Muscle of back (tissue), 3 donors: ENCODE measurements at regions not wholly inside any gene's neighbourhood (a gene's known extent, or its start where the extent isn't known, plus 50 kb on each side); places are given as distances from the start of the nearest gene placed in this dataset.
"Not testable (repeated sequence)": the region's sequence is repeated elsewhere in the genome, so short reads cannot be mapped to it uniquely, and the experiment has no call there.

Experiments used
- DNase-seq, 3 donors: peaks; one replicate each; pipeline versions ENCODE4 v3.0.0 to v3.0.0-alpha.2; 2013

DNA sequence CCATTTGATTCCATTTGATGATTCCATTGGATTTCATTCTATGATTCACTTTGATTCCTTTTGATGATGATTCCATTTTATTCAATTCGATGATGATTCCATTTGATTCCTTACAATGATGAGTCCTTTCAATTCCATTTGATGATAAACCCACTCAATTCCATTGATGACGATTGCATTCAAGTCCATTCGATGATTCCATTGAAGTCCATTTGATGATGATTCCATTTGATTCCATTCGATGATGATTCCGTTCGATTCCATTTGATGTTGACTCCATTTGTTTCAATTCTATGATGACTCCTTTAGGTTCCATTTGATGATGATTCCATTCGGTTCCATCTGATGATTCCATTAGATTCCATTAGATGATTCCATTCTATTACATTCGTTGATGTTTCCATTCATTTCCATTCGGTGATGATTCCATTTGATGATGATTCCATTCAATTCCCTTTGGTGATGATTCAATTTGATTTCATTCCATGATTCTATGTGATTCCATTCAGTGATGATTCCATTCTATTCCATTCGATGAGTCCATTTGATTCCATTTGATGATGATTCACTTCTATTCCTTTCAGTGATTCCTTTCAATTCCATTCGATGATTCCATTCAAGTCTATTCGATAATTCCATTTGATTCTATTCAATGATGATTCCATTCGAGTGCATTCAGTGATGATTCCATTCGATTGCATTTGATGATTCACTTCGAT, 1106.0 kb downstream of the RPIA start:
- DNase-seq = no peak

DNA sequence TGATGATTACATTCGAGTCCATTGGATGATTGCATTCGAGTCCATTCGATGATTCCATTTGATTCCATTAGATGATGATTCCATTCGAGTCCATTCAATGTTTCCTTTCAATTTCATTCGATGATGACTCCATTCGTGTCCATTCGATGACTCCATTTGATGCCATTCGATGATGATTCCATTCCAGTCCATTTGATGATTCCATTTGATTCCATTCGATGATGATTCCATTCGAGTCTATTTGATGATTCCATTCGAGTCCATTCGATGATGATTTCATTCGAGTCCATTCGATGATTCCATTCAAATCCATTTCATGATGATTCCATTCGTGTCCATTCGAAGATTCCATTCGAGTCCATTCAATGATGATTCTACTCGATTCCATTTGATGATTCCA, 1109.7 kb downstream of the RPIA start:
- not testable (repeated sequence) for DNase-seq

DNA sequence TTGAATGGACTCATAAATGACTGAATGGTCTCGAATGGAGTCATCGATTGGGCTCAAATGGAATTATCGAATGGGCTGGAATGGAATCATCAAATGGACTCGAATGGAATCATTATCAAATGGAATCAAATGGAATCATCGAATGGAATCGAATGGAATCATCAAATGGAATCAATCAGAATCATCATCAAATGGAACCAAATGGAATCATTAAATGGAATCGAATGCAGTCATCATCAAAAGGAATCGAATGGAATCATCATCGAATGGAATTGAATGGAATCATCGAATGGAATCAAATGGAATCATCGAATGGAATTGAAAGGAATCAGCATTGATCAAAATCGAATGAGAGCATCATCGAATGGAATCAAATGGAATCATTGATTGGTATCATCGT, 1114.9 kb downstream of the RPIA start:
- DNase-seq = not testable (repeated sequence)

DNA sequence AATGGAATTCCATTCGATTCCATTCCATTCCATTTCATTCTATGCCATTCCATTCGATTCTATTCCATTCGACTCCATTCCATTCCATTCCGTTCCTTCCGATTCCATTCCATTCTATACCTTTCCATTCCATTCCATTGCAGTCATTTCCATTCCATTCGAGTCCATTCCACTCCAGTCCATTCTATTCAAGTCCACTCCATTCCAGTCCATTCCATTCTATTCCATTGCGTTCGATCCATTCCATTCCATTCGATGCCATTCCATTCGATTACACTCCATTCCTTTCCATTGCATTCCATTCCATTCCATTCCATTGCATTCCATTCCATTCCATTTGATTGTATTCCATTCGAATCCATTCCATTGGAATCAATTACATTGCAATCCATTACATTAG, 1119.8 kb downstream of the RPIA start:
- no peak for DNase-seq

DNA sequence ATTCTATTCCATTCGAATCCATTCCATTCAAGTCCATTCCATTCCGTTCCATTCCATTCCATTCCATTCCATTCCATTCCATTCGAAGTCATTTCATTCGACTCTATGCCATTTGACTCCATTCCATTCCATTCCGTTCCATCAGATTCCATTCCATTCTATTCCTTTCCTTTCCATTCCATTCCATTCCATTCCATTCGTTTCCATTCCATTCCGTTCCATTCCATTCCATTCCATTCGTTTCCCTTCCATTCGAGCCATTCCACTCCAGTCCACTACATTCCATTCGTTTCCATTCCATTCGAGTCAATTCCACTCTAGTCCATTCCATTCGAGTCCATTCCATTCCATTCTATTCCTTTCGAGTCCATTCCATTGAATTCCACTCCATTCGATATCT, 1120.4 kb downstream of the RPIA start:
- not testable (repeated sequence) for DNase-seq

DNA sequence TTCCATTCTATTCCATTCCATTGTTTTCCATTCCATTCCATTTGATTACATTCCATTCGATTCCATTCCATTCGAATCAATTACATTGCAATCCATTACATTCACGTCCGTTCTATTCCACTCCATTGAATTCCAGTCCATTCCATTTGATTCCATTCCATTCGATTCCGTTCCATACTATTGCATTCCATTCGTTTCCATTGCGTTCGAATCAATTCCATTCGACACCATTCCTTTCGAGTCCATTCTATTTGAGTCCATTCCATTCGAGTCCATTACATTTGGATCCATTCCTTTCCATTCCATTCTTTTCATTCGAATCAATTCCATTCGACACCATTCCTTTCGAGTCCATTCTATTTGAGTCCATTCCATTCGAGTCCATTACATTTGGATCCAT, 1122.9 kb downstream of the RPIA start:
- DNase-seq = not testable (repeated sequence)

DNA sequence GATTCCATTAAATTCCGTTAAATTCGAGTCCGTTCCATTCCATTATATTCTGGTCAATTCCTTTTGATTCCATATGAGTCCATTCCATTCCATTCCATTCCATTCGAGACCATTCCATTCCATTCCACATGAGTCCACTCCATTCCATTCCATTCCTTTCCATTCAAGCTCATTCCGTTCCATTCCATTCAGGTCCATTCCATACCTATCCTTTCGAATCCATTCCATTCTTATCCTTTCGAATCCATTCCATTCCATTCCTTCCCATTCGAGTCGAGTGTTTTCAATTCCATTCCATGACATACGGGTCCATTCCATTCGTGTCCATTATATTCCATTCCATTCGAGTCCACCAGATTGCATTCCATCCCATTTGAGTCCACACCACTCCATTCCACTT, 1127.4 kb downstream of the RPIA start:
- DNase-seq = no peak

DNA sequence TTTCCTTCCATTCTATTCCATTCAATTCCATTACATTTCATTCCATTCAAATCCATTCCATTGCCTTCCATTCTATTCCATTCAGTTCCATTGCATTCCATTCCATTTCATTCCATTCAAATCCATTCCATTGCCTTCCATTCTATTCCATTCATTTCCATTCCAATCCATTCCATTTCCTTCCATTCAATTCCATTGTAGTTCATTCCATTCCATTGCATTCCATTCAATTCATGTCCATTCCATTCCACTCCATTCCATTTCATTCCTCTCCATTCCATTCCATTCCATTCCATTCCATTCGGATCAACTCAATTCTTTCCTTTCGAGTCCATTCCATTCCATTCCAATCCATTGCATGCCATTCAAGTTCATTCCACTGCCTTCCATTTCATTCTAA, 1128.3 kb downstream of the RPIA start:
- DNase-seq = no peak

DNA sequence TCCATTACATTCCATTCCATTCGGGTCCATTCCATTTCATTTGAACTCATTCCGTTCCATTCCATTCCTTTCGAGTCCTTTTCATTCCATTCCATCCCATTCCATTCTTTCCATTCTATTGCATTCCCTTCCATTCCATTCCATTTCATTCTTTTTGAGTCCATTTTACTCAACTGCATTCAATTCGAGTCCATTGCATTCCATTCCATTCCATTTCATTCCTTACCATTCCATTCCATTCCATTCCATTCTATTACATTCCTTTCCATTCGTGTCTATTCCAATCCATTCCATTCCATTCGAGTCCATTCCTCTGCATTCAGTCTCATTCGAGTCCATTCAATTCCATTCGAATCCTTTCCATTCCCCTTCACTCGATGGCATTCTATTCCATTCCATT, 1128.8 kb downstream of the RPIA start:
- no peak for DNase-seq

DNA sequence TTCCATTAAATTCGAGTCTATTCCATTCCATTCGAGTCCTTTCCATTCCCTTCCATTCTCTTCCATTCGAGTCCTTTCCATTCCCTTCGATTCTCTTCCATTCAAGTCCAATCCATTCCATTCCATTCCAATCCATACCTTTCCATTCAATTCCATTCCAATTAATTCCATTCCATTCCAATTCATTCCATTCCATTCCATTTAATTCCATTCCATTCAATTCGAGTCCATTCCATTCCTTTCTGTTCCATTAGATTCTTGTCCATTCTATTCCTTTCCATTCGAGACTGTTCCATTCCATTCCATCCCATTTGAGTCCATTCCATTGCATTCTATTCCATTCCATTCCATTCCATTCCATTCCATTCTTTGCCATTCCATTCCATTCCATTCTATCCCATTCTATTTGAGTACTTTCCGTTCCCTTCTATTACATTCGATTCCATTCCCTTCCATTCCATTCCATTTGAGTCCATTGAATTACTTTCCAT, 1130.0 kb downstream of the RPIA start:
- no peak for DNase-seq

DNA sequence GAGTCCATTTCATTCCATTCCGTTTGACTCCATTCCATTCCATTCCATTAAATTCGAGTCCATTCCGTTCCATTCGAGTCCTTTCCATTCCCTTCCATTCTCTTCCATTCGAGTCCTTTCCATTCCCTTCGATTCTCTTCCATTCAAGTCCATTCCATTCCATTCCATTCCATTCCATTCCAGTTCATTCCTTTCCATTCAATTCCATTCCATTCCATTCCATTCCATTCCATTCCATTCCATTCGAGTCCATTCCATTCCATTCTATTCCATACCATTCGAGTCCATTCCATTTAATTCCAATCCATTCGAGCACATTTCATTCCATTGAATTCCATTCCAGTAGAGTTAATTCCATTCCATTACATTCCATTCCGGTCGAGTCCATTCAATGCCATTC, 1130.9 kb downstream of the RPIA start:
- DNase-seq = not testable (repeated sequence)

DNA sequence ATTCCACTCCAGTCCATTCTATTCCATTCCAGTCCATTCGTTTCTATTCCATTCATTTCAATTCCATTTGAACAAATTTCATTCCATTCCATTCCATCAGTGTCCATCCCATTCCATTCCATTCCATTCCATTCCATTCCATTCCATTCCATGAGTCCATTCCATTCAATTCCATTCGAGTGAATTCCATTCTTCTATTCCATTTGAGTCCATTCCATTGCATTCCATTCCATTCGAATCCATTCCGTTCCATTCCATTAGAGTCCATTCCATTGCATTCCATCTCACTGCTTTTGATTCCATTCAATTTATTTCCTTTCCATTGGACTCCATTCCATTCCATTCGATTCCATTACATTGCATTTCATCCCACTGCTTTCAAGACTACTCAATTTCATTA, 1132.1 kb downstream of the RPIA start:
- no peak for DNase-seq

DNA sequence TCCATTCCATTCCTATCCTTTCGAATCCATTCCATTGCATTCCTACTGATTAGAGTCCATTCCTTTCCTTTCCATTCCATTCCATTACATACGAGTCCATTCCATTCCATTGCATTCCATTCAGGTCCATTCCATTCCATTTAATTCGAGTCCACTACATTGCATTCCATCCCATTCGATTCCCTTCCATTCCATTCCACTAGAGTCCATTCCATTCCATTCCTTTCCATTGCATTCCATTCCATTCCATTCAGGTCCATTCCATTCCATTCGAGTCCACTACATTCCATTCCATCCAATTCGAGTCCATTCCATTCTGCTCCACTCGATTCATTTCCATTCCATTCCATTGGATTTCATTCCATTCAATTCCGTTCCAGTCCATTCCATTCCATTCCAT, 1133.6 kb downstream of the RPIA start:
- DNase-seq = no peak

DNA sequence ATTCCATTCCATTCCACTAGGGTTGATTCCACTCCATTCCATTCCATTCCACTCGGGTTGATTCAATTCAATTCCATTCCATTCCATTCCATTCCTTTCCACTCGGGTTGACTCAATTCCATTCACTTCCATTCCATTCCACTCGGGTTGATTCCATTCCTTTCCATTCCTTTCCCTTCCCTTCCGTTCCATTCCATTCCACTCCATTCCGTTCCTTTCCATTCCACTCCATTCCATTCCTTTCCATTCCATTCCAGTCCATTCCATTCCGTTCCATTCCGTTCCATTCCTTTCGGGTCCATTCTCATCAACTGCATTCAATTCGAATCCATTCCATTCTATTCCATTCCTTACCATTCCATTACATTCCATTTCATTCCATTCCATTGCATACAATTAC, 1135.3 kb downstream of the RPIA start:
- not testable (repeated sequence) for DNase-seq

DNA sequence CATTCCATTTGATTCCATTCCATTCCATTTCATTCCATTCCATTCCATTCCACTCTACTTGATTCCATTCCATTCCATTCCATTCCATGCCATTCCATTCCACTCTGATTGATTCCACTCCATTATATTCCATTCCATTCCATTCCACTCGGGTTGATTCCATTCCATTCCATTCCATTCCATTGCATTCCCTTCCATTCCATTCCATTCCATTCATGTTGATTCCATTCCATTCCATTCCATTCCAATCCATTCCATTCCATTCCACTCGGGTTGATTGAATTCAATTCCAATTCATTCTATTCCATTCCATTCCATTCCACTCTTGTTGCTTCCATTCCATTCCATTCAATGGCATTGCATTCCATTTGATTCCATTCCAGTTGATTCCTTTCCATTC, 1136.4 kb downstream of the RPIA start:
- not testable (repeated sequence) for DNase-seq

DNA sequence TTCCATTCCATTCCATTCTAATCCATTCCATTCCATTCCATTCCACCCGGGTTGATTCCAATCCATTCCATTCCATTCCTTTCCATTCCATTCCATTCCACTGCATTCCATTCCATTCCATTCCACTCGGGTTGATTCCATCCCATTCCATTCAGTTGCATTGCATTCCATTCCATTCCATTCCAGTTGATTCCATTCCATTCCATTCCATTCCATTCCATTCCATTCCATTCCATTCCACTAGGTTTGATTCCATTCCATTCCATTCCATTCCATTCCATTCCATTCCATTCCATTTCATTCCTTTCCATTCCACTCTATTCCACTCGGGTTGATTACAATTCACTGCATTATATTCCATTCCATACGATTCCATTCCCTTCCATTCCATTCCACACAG, 1136.9 kb downstream of the RPIA start:
- DNase-seq = not testable (repeated sequence)

DNA sequence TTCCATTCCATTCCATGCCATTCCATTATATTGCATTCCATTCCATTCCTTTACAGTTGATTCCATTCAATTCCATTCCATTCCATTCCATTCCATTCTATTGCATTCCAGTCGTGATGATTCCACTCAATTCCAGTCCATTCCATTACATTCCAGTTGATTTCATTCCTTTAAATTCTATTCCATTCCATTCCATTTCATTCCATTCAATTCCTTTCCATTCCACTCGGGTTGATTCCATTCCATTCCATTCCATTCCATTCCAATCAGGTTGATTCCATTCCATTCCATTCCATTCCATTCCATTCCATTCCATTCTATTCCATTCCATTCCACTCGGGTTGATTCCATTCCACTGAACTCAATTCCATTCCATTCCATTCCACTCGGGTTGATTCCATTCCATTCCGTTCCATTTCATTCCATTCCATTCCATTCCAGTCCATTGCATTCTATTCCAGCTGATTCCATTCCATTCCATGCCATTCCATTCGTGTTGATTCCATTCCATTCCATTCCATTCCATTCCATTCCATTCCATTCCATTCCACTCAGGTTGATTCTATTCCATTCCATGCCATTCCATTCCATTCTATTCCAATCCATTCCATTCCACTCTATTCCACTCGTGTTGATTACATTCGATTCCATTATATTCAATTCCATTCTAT, 1137.6 kb downstream of the RPIA start:
- not testable (repeated sequence) for DNase-seq

DNA sequence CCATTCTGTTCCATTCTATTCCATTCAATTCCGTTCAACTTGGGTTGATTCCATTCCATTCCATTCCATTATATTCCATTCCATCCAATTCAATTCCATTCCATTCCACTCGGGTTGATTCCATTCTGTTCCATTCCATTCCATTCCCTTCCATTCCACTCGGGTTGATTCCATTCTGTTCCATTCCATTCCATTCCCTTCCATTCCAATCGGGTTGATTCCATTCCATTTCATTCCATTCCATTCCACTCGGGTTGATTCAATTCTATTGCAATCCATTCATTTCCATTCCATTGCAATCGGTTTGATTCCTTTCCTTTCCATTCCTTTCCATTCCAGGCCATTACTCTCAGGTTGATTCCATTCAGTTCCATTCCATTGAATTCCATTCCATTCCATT, 1138.4 kb downstream of the RPIA start:
- DNase-seq = no peak

DNA sequence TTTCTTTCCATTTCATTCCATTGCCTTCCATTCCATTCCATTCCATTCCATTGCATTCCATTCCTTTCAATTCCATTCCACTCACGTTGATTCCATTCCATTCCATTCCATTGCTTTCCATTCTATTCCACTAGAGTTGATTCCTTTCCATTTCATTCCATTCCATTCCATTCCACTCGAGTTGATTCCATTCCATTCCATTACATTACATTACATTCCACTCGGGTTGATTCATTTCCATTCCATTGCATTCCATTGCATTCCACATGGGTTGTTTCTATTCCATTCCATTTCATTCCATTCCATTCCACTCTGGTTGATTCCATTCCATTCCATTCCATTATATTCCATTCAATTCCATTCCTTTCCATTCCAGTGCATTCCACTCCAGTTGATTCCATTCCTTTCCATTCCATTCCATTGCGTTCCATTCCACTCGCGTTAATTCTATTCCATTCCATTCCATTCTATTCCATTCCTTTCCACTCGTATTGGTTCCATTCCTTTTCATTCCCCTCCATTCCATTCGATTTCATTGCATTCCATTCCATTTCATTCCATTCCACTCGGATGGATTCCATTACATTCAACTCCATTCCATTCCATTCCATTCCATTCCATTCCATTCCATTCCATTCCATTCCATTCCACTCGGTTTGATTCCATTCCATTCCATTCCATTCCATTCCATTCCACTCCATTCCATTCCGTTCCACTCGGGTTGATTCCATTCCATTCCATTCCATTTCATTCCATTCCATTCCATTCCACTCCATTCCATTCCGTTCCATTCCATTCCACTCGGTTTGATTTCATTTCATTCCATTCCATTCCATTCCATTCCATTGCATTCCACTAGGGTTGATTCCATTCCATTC, 1139.1 kb downstream of the RPIA start:
- not testable (repeated sequence) for DNase-seq

DNA sequence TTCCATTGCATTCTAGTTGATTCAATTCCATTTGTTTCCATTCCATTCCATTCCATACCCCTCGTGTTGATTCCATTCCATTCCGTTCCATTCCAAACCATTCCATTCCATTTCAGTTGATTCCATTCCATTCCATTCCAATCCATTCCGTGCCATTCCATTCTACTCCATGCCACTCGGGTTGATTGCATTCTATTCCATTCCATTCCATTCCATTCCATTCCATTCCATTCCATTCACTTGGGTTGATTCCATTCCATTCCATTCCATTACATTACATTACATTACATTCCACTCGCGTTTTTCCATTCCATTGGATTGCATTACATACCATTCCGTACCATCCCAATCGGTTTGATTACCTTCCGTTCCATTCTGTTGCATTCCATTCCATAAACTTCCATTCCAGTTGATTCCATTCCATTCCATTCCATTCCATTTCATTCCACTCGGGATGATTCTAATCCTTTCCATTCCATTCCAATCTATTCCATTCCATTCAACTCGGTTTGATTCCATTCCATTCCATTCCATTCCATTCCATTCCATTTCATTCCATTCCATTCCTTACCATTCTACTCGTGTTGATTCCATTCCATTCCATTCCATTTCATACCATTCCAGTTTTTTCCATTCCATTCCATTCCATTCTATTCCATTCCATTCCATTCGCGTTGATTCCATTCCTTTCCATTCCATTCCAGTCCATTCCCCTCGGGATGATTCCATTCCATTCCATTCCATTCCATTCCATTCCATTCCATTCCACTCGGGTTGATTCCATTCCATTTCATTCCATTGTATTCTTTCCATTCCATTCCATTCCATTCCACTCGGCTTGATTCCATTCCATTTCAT, 1140.4 kb downstream of the RPIA start:
- no peak for DNase-seq

DNA sequence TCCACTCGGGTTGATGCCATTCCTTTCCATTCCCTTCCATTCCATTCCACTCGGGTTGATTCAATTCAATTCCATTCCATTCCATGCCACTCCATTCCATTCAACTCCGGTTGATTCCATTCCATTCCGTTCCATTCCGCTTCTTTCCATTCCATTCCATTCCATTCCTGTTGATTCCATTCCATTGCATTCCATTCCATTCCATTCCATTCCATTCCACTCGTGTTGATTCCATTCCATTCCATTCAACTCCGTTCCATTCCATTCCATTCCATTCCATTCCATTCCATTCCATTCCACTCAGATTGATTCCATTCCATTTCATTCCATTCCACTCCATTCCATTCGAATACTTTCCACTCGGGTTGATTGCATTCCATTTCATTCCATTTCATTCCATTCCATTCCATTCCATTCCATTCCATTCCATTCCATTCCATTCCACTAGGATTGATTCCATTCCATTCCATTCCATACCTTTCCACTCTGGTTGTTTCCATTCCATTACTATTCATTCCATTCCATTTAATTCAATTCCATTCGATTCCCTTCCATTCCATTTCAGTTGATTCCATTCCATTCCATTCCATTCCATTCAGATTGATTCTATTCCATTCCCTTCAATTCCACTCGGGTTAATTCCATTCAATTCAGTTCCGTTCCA, 1141.8 kb downstream of the RPIA start:
- DNase-seq = no peak
